ENCODE measurements at regions not wholly inside any gene's neighbourhood (a gene's known extent, or its start where the extent isn't known, plus 50 kb on each side); places are given as distances from the start of the nearest gene placed in this dataset.
"Not testable (repeated sequence)": the region's sequence is repeated elsewhere in the genome, so short reads cannot be mapped to it uniquely, and the experiment has no call there.

- DNase-seq: no peak
Measured at GRCh38 chr12:131230340-131231031, 276.8 kb downstream of the ADGRD1 start.

- no peak for DNase-seq
Measured at GRCh38 chr12:131231032-131231980, 277.6 kb downstream of the ADGRD1 start.

- DNase-seq: no peak
Measured at GRCh38 chr12:131232036-131232435, 278.3 kb downstream of the ADGRD1 start.

GRCh38 chr12:131232872-131233271, 279.2 kb downstream of the ADGRD1 start:
- not testable (repeated sequence) for DNase-seq

GRCh38 chr12:131233850-131234789, 280.4 kb downstream of the ADGRD1 start:
- DNase-seq: not testable (repeated sequence)

- not testable (repeated sequence) for DNase-seq
Measured at GRCh38 chr12:131234841-131235271, 281.1 kb downstream of the ADGRD1 start.

GRCh38 chr12:131235871-131236271, 282.2 kb downstream of the ADGRD1 start:
- no peak for DNase-seq

- DNase-seq: no peak
Measured at GRCh38 chr12:131239384-131240094, 285.8 kb downstream of the ADGRD1 start.

- DNase-seq: no peak
Measured at GRCh38 chr12:131241517-131241916, 287.8 kb downstream of the ADGRD1 start.

GRCh38 chr12:131242741-131243496, 289.2 kb downstream of the ADGRD1 start:
- DNase-seq: no peak

GRCh38 chr12:131244157-131244688, 290.5 kb downstream of the ADGRD1 start:
- not testable (repeated sequence) for DNase-seq

GRCh38 chr12:131245161-131245560, 291.5 kb downstream of the ADGRD1 start:
- DNase-seq: not testable (repeated sequence)

- DNase-seq: no peak
Measured at GRCh38 chr12:131245564-131246355, 292.1 kb downstream of the ADGRD1 start.

- DNase-seq: not testable (repeated sequence)
Measured at GRCh38 chr12:131247026-131247725, 293.5 kb downstream of the ADGRD1 start.

- DNase-seq: not testable (repeated sequence)
Measured at GRCh38 chr12:131247875-131248274, 294.2 kb downstream of the ADGRD1 start.

- no peak for DNase-seq
Measured at GRCh38 chr12:131249246-131250027, 295.7 kb downstream of the ADGRD1 start.

- DNase-seq: no peak
Measured at GRCh38 chr12:131250028-131250950, 296.6 kb downstream of the ADGRD1 start.
